T47D (cell line): ENCODE measurements at regions not wholly inside any gene's neighbourhood (a gene's known extent, or its start where the extent isn't known, plus 50 kb on each side); places are given as distances from the start of the nearest gene placed in this dataset.
A peak's percentile ranks its signal among the peaks of the same experiment; 100 is the strongest.
"Not testable (repeated sequence)": the region's sequence is repeated elsewhere in the genome, so short reads cannot be mapped to it uniquely, and the experiment has no call there.

Experiments
- DNase-seq, 2 experiments: peaks; one replicate each; pipeline versions ENCODE4 v3.0.0 to v3.0.0-alpha.2; 2011 to 2012; ENCODE audit warnings: low read depth in 1 of 2, low spot score in 1 of 2
- JUND ChIP-seq: IDR thresholded peaks from 2 replicates; pipeline ENCODE4 v1.6.1; 2012; ENCODE audit warnings: low read depth
- in situ Hi-C: cut with HindIII; loops from 2 replicates; pipeline ENCODE4 v1.10.0; 2016; ENCODE audit warnings: low sequenced_read_pairs, low pct_unique_long_range_greater_than_20kb

DNA sequence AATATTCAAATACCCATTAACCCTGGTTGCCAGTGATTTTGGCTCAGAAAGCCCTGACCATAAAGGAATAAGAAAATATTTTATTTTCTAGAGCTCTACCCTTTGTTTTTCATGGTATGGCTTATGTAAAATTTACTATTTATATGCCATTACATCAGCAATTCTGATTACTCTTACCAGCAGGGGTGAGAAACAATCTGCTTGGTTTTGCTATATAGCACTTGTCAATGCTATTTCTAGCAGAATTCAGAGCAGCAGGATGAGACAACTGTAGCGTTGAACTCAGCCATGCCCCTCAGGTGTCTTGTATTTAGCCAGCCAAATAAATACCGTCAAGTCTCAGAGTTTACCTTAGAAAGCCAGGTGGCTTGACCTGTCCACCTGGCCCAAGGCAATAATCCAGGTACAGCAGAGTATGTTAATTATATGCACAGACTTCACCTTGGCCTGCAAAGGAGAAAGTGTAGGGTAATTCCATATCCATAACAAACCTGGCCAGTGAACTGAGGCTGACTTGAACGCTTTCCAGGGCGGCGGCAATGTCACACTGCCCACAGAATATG lies 1303.5 kb downstream of the RAPGEF2 start:
- TF ChIP-seq JUND, result no peak
- in situ Hi-C loops, result no loop called here
- peak; percentile 3 to 87 for DNase-seq

DNA sequence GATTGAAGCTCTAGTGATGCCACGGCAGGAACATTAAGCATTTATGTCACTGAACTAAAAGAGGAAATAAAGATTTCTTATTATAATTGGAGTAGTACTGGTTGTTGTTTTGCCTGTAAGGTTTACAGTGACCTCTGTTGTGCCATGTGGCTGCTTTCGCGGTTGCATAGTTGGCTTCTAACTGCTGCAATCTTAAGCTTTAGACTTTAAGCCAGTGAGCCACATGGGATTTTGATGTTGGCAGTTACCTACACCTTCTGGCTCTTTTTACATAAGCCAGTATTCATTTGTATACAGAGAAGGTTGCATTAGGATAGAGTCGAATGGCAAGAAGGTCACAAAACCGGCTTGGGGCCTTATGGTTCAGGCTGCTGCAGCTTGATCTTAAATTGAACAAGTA lies 1311.6 kb downstream of the RAPGEF2 start:
- DNase-seq, result peak in 1 of 2 experiments; percentile 40
- in situ Hi-C loops, result no loop called here
- TF ChIP-seq JUND, result no peak

DNA sequence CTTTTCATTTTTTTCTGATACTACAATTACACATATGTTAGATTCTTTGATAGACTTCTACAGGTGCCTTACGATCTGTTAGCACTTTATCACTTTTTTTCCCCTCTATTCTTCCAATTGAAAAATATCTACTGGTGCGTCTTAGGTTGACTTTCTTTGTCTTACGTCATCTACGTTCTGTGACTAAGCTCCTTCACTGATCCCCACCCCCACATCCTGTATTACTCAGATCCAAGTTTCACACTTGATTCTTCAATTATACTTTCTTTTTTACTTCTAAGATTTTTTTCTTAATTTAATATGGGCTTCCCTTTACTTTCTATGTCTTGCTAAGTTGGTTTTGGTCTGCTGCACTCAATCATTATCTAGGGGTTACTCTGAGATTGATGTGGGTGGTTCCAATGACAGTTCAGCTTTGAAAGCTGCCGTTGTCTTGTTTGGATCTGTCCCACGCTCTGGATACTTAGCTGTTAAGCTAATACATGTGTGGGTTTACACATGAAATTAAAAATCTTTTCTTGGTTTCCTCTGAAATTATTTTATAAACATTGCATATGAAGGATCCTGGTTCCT lies 1321.1 kb downstream of the RAPGEF2 start:
- DNase-seq, result no peak
- in situ Hi-C loops, result no loop called here
- TF ChIP-seq JUND, result no peak

DNA sequence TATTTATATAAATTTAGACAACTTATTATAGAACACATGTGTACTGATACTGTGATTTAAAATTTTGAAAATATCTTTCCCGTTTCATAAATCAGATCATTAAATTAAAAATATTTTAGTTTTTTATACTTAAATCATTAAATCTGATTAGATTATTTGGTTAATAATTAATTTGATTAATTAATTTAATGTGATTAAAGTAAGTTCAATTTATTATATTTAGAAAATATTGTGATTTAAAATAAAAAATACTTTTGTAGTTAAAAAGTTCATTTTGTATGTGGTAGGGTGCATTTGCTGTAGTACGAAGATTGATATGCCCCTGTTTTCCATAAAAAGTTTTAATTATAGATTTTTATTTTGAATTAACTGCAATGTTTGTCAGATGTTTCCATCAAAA lies 1323.4 kb downstream of the RAPGEF2 start:
- no peak for DNase-seq
- no peak for TF ChIP-seq JUND
- in situ Hi-C loops, result no loop called here

DNA sequence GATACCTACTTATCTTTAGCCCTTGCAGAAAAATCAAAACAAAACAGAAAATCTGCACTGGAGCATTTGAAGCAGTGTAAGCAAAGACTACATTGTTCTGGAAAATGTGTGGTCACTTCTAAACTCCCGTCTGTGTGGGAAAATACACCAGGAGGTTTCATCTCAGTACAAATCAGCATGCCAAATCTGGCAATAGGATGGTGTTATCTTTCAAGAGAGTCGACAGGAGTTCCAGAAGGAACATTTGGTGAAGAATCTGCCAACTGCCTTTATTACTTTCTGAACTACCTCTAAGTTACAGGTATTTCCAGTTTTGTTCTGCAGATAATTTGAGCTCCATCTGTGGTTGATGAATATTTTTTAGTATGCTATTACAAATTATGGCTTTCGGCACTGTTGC lies 1348.0 kb downstream of the RAPGEF2 start:
- no peak for TF ChIP-seq JUND
- in situ Hi-C loops, result no loop called here
- DNase-seq, result no peak

DNA sequence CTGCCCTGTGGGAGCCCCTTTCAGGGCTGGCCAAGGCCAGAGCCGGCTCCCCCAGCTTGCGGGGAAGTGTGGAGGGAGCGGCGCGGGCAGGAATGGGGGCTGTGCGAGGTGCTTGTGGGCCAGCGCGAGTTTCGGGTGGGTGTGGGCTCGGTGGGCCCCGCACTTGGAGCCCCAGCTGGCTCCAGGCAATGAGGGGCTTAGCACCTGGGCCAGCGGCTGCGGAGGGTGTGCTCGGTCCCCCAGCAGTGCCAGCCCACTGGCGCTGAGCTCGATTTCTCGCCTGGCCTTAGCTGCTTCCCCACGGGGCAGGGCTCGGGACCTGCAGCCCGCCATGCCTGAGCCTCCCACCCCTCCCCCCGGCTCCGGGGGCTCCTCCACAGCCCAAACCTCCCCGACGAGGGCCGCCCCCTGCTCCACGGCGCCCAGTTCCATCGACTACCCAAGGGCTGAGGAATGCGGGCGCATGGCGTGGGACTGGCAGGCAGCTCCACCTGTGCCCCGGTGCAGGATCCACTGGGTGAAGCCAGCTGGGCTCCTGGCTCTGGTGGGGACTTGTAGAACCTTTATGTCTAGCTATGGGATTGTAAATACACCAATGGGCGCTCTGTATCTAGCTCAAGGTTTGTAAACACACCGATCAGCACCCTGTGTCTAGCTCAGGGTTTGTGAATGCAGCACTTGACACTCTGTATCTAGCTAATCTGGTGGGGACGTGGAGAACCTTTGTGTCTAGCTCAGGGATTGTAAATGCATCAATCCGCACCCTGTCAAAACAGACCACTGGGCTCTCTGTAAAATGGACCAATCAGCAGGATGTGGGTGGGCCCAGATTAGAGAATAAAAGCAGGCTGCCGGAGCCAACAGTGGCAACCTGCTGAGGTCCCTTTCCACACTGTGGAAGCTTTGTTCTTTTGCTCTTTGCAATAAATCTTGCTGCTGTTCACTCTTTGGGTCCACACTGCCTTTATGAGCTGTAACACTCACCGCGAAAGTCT lies 1379.1 kb downstream of the RAPGEF2 start:
- in situ Hi-C loops, DNase-seq: not testable (repeated sequence)

DNA sequence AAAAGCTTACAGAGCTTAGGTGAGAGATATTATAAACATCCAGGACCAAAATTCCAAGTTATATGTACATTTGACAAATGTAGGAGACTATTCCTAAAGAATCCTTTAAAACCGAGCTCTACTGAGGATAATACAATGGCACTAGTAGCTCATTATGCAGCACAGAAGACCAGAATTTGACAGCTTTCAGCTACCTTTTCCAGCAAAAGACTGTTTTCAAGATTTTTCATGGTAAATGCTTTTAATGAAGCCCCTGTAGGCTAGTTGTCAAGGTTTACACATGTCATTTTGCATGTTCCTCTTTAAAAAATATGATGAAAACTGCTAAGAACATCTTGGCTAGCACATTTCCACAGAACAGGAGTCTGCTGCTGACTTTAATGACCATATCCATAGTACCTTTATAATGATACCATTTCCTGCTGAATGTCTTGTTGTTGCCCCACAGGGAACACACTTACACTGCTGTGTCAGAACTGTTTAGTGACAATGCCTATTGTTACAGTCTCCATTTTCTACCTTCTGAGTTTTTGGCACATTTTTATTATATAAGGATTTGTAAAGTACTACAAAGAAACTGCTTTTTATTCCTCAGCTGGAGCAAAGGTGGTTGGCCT lies 1382.3 kb downstream of the RAPGEF2 start:
- TF ChIP-seq JUND, result no peak
- no peak for DNase-seq
- in situ Hi-C loops, result no loop called here

DNA sequence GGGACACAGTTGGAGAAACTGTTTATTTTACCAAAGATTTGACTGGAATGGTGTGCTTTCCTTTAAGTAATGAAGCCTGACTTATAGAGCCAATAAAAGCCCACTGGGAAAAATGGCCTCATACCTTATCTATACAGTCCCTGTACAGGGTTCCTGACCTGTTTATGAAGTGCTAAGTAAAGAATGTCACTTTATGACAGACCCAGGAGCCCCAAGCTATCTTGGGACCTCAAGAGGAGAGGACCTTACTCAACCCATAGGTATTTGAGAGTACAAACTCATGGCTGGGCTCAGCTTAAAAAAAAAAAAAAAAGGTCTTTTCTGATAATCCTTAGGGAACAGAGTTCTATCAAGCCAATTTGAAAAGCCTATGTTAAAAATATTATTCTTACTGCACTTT lies 1389.3 kb downstream of the RAPGEF2 start:
- DNase-seq, result no peak
- in situ Hi-C loops, result no loop called here
- no peak for TF ChIP-seq JUND

DNA sequence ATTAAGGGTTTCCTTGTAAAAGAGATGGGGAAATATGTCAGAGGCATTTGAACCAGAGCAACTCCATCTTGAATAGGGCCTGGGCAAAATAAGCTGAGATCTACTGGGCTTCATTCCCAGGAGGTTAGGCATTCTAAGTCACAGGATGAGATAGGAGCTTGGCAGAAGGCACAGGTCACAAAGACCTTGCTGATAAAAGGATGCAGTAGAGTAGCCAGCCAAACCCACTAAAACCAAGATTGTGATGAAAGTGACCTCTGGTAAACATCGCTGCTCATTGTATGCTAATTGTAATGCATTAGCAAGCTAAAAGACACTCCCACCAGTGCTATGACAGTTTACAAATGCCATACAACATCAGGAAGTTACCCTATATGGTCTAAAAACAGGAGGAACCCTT lies 1390.3 kb downstream of the RAPGEF2 start:
- in situ Hi-C loops, result no loop called here
- DNase-seq, result no peak
- no peak for TF ChIP-seq JUND

DNA sequence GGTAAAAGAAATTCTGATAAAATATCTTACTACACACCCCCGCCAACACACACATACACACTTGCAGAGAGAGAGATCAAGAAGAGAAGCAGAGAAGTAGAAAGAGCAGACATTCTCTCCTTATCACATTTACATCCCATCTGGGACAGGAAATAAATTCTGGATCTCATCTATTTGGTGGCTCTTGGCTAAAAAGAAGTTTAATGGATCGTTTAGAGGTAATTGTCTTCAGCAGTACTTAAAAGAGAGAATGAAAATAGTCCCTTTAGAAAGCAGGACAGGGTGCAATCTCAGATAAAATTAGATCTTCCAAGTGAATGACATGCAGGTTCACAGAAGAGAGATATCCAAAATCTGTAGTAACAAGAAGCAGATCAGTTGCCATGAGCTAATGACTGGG lies 1392.5 kb downstream of the RAPGEF2 start:
- no peak for TF ChIP-seq JUND
- in situ Hi-C loops, result no loop called here
- DNase-seq, result no peak

DNA sequence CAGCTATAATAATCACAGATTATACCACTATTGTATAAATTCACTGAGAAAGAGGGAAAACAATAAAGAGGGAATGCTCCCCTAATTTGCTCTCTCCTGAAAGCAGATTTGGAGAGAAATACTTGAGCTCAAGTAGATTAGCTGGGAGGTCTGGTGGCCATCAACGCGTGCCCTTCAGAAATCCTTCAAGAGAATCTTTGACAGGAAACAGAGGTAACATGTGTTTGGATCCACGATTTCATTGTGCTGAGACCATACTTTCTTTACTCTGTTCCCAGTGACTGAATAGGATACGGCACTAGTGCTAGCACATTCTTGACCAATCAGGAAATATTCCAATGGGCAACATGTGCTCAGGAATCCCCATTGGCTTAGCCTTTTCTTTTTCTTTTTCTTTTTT lies 1395.3 kb downstream of the RAPGEF2 start:
- DNase-seq, result no peak
- in situ Hi-C loops, result no loop called here

DNA sequence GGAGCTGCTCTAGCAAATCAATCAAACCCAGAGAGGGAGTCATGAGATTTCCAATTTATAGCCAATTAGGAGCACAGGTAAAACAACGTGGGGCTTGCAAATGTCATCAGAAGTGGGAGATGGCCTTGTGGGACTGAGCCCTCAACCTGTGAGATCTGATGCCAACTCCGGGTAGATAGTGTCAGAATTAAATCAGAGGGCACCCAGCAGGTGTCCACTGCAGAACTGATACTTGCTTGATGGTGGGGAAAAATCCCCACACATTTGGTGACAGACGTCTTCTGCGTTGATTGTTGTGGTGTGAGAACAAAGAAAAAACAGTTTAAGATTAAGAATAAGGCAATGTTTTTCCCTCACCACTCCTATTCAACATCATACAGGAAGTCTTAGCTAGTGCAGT lies 1402.8 kb downstream of the RAPGEF2 start:
- no peak for TF ChIP-seq JUND
- in situ Hi-C loops, result no loop called here

More for the DNA sequence above, 1395.3 kb downstream of the RAPGEF2 start:
- no peak for TF ChIP-seq JUND

DNA sequence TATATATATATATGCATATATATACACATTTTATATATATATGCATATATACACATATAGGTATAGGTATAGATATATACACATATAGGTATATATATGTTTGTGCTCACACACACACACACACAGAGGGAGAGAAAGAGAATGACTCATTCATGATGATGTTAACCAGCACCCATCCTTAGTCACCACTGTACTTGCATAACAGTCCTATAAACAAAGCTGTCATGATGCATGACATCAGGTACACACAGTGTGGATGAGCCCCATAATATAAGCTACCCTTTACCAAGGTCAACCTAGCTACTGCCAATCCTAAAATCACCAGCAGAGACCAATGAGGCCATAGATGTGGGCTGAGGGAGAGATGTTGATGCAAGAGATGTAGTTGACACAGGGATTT lies 1408.0 kb downstream of the RAPGEF2 start:
- no peak for TF ChIP-seq JUND
- in situ Hi-C loops, result no loop called here

More for the DNA sequence above, 1402.8 kb downstream of the RAPGEF2 start:
- DNase-seq, result no peak

More for the DNA sequence above, 1408.0 kb downstream of the RAPGEF2 start:
- no peak for DNase-seq
